ENCODE measurements at regions not wholly inside any gene's neighbourhood (a gene's known extent, or its start where the extent isn't known, plus 50 kb on each side); places are given as distances from the start of the nearest gene placed in this dataset.
A peak's percentile ranks its signal among the peaks of the same experiment; 100 is the strongest.

- in situ Hi-C loops (cut with MboI): no loop called here
- CTCF ChIA-PET: interaction anchor here (0.8 kb wide), 1 partner anchor 9 kb away, joined by 3 read pairs; no protein-coding TSS in a partner anchor
Measured at GRCh38 chr9:89768650-89769071, 163.8 kb downstream of the GADD45G start.

More at GRCh38 chr9:89768650-89769071, 163.8 kb downstream of the GADD45G start:
- intact Hi-C loops (cut with micrococcal nuclease; ENCODE audit: unreplicated experiment): no loop called here
- ChIA-PET RAD21 (ENCODE audit: unreplicated experiment) (interaction anchor here (1.0 to 1.5 kb wide), 3 partner anchors 19 to 66 kb away, joined by 3 read pairs; no protein-coding TSS in a partner anchor), POLR2A (no interaction called here), SMC1A (ENCODE audit: uncharacterized antibody, unreplicated experiment) (interaction anchor here (0.9 kb wide), 1 partner anchor 24 kb away, joined by 3 read pairs; no protein-coding TSS in a partner anchor)
- H3K9ac ChIP-seq (ENCODE audit: control insufficient read depth, insufficient read depth, low read length): no peak overlapping the region
- BruUV-seq (replicated peaks): no TSS peak
- 24% methylated on average over 7 of the region's 7 CpGs for WGBS (ENCODE audit: insufficient coverage, insufficient replicate concordance, low lambda C conversion rate, missing lambda C conversion rate)
- no peak for FAIRE-seq
- H4K20me1 ChIP-seq (ENCODE audit: control insufficient read depth, insufficient read depth): no peaks in the 10 kb centered on the region
- no peak overlapping the region for H3K4me3 ChIP-seq
- no peaks in the 10 kb centered on the region for H3K4me1 ChIP-seq (ENCODE audit: control insufficient read depth, insufficient read depth, low read length)
- 0 out of 4 replicates have a peak, but pooled peaks of 1 of the 2 experiments have one; percentile 16 for TF ChIP-seq IKZF2 (IDR thresholded peaks at IDR 0.05)
- TF ChIP-seq YY1 (IDR thresholded peaks at IDR 0.05; ENCODE audit: low read depth, low read length): no peak
- TF ChIP-seq TARDBP (IDR thresholded peaks at IDR 0.05; ENCODE audit: borderline replicate concordance): no peak
- TF ChIP-seq ZNF687 (IDR thresholded peaks at IDR 0.05): peak; percentile 71; the same call in 1 of the 2 replicates
- peak in 1 of 2 experiments; percentile 34; a peak in 1 of 4 replicates for TF ChIP-seq BHLHE40 (IDR thresholded peaks at IDR 0.05; ENCODE audit: borderline replicate concordance in 1 of 2, low read depth in 2 of 2, low read length in 1 of 2)
- peak; percentile 62; the same call in 1 of the 2 replicates for TF ChIP-seq ZNF592 (IDR thresholded peaks at IDR 0.05)
- TF ChIP-seq NR2C1 (IDR thresholded peaks at IDR 0.05): no peak
- no peak for TF ChIP-seq RELA (IDR thresholded peaks at IDR 0.05; ENCODE audit: borderline replicate concordance, partially characterized antibody)
- TF ChIP-seq IKZF1 (conservative IDR thresholded peaks at IDR 0.05): no peak
- H3K27me3 ChIP-seq (replicated peaks in 1 of 2; ENCODE audit: control insufficient read depth in 2 of 2, insufficient read depth in 2 of 2, low read length in 1 of 2): no peaks in the 10 kb centered on the region
- no peak overlapping the region for H3K4me2 ChIP-seq (ENCODE audit: control insufficient read depth, insufficient read depth)
- H3K79me2 ChIP-seq (ENCODE audit: control insufficient read depth, insufficient read depth, low read length): no peaks in the 10 kb centered on the region
- no peak; the same call in 2 of the 3 replicates for ATAC-seq
- no peak for DNase-seq (ENCODE audit: low read depth, low spot score)
- no peak overlapping the region for H3K27ac ChIP-seq (ENCODE audit: control insufficient read depth, insufficient read depth)
- no peak overlapping the region for H2AFZ ChIP-seq (ENCODE audit: control insufficient read depth, low read depth, low read length)
- no peaks in the 10 kb centered on the region for H3K36me3 ChIP-seq (ENCODE audit: control insufficient read depth in 2 of 2, insufficient read depth in 2 of 2, low read length in 1 of 2)
- H3K9me3 ChIP-seq (replicated peaks; ENCODE audit: control insufficient read depth, insufficient read depth, low read length): no peaks in the 10 kb centered on the region; the same call in 2 of the 3 replicates
